HG02678 (cell line): ENCODE measurements at regions not wholly inside any gene's neighbourhood (a gene's known extent, or its start where the extent isn't known, plus 50 kb on each side); places are given as distances from the start of the nearest gene placed in this dataset.
"Not testable (repeated sequence)": the region's sequence is repeated elsewhere in the genome, so short reads cannot be mapped to it uniquely, and the experiment has no call there.

Experiments used
- ATAC-seq: cut with Tn5 transposase; IDR thresholded peaks from one replicate; pipeline ENCODE4 v1.9.1; 2021; ENCODE audit warnings: mild to moderate bottlenecking, moderate library complexity; ENCODE audit not compliant: unreplicated experiment

GRCh38 chr5:21613971-21614488, 1239.1 kb downstream of the CDH12 start:
- no peak for ATAC-seq

DNA sequence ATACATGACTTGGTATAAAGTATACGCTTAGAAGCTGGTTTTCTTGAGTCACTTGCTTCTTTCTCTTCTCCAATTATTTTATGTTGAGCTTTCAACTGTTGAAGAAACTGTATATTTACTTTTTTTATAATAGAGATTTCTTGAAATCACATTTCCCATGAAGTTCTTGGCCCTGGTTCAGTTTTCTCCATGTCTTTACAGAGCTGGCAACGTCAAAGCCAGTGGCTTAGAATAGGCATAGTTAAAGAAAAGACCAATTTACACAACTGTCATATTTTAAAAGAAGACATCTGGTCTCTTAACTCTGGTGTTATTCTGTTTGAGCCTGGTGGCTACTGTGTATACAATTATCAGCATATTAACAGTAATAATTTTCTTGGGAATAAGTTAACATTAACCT, 1249.3 kb downstream of the CDH12 start:
- ATAC-seq, result no peak

- no peak for ATAC-seq
Measured at GRCh38 chr5:21594566-21594965, 1258.6 kb downstream of the CDH12 start.

- no peak for ATAC-seq
Measured at GRCh38 chr5:21593261-21593660, 1259.9 kb downstream of the CDH12 start.

DNA sequence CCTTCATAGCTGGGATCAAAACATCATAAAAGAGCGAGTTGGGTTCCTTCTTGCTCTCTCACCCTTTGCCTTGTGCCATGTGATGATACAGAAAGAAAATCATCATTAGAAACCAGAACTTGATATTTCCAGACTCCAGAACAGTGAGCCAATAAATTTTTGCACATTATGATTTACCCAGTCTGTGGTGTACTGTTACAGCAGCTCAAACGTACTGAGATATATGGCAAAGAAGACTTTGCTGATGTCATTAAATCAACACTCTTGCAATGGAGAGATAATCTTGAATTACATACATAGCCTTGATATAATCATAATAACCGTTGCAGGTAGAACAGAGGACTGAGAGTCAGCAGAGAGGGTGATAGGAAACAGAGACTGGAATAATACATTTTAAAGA, 1271.6 kb downstream of the CDH12 start:
- ATAC-seq, result no peak

- no peak for ATAC-seq
Measured at GRCh38 chr5:21574961-21575360, 1278.2 kb downstream of the CDH12 start.

DNA sequence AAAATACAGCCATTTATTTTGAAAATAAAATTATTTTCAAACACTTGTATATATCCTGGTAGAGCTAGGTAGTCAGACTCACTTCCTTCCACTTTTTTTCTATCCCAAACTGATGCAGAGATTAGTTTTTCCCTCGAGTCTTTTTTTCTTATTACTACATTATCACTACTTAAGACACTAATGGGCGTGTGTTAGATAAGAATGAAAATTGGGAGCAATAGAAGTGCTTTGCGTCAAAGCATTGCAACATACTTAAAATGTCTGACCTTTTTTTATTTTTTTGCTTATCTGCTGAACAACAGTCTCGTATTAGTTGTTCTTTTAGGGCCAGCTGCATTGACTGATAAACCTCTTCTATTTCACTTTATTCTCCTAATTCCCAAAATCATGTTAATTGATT, 1278.7 kb downstream of the CDH12 start:
- ATAC-seq, result no peak

DNA sequence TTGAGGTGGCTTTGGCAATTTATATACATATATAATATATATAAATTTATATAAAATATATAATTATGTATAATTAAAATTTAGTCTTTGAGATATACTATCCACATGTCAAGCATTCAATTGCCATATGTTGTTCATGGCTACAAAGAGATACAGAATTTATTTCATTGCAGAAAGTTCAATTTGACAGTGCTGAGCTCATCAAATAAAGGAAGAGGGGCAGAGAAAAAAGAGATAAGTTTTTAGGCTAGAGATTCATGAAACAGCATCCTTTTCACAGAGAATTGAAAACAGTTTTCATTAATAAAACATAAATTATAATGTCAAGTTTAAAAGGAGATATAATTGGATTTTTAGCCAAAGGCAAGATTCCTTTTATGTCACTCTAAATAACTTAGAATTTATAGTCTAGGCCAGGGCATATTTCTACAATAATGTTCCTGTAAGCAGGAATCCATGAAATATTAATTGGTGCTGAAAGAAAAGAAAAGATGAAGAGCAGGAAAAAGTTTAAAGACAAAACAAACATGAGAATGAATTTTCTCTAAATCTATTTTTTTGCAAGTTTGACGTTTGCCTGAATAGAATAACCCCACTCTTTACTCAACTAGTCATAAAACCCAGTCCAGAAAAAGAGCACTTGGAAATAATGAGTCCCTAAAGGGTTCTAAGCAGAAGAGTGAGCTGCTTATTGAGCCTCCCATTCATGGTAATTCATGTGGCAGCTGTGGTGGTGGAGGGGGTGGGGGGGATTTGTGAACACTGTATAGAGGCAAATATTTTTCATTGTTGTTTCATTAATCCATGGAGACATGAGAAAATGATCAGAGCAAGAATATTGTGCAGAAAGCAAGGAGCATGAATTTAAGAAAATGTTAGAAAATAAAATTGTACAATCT, 1279.5 kb downstream of the CDH12 start:
- ATAC-seq, result no peak

DNA sequence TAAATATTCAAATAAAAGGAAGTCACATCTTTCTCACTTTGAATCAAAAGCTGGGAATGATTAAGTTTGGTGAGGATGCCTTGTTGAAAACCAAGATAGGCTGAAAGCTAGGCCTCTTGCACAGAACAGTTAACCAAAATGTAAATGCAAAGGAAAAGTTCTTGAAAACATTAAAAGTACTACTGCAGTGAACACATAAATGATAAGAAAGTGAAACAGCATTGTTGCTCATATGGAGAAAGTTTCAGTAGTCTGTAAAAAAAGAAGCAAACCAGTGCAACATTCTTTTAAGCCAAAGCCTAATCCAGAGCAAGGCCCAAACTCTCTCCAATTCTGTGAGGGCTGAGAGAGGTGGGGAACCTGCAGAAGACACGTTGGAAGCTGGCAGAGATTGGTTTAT, 1281.9 kb downstream of the CDH12 start:
- ATAC-seq, result not testable (repeated sequence)

DNA sequence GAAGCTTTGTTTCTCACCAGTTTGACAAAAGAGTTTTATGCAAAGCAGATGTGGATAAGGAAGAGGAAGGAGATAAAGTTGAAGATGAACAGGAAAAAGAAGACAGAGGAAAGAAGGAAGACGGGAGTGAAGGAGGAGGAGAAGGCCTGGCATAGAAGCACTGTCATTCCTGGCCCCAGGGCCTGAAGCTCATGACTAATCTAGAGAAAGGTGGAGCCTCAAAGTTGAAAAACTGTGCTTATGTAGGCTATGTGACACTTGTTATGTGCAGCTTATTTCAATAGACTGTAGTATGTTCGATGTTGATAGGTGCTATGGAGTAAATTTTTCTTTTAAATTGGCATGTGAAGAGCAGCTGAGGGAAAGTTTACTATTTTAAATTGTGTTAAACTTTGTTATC, 1294.0 kb downstream of the CDH12 start:
- not testable (repeated sequence) for ATAC-seq

DNA sequence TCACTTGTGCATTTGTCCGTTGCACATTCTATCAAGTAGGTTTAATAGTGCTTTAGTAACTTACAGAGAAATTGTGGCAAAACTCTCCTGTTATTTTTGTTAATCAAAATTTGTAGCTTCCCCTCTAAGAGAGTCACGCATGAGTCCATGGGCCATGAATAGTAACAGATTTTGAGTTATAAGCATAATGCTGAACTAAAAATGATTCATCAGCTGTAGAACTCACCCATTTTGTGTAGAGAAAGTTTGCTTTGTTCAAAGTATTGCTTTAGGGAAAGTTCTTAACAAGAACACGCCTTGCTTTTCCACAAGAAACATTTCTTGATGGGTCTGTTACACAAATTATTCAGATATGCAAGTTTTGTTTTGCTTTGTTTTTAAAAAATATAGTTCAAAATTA, 1300.9 kb downstream of the CDH12 start:
- ATAC-seq, result not testable (repeated sequence)

DNA sequence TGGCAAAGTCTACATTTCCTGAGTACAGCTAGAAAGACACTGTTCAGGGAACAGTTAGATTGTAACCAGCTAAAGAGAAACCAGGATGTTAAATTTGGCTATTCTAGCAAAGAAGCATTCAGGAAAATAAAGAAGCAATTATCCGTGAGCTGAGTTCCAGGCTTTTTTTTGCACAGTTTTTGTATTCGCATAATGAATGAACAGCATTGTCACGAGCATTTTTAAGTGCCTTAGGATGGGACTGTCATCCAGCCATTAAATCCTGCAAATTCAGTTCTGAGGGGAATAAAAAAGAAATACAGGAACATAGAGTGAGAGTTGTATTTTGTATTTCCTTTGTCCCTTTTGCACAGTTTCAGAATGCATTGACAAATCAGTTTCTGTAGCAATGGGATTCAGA, 1302.2 kb downstream of the CDH12 start:
- not testable (repeated sequence) for ATAC-seq

- not testable (repeated sequence) for ATAC-seq
Measured at GRCh38 chr5:21547656-21548055, 1305.5 kb downstream of the CDH12 start.

DNA sequence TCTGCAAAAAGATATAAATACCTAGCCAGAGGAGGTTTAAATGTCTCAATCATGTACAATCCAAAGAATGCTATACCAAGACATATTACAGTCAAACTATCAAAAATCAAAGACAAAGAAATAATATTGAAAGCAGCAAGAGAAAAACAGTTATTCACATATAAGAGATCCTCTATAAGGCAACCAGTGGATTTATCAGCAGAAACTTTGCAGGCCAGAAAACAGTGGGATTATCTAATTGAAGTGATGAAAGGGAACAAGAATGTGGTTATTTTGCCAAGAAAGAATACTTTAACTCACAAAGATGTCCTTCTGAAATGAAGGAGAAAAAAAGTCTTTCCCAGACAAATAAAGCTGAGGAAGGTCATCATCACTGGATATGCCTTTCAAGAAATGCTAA, 1318.0 kb downstream of the CDH12 start:
- ATAC-seq, result not testable (repeated sequence)

DNA sequence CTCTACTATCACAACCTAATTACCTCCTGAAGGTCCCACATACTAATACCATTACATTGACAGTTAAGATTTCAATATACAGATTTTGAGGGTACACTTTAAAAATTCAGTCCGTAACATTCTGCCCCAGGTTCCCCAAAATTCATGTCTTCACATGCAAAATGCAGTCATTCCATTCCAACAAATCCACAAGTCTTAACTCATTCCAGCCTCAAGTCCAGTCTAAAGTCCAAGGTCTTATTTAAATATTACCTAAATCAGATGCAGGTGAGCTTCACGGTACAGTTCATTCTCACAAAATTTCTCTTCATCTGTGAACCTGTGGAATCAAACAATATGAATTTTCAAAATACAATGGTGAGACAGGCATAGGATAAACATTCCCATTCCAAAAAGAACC, 1332.0 kb downstream of the CDH12 start:
- ATAC-seq, result not testable (repeated sequence)

- ATAC-seq, result not testable (repeated sequence)
Measured at GRCh38 chr5:21496926-21497325, 1356.2 kb downstream of the CDH12 start.

DNA sequence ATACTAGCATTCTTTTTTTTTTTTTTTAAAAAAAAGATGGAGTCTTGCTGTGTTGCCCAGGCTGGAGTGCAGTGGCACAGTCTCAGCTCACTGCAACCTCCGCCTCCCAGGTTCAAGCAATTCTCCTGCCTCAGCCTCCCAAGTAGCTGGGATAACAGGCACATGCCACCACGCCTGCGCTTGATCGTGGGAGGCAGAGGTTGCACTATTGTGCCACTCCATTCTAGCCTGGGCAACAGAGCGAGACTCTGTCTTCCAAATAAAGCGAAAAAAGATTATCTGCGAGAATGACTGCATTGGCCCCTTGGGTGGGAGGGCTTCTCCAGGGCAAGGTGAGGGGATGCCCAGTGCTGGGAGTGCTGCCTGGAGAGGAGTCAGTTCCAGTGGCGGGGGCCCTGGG, 1357.1 kb downstream of the CDH12 start:
- ATAC-seq, result not testable (repeated sequence)

GRCh38 chr5:21495235-21495634, 1357.9 kb downstream of the CDH12 start:
- not testable (repeated sequence) for ATAC-seq

GRCh38 chr5:21494033-21494432, 1359.1 kb downstream of the CDH12 start:
- ATAC-seq, result not testable (repeated sequence)

GRCh38 chr5:21491182-21491581, 1362.0 kb downstream of the CDH12 start:
- not testable (repeated sequence) for ATAC-seq

DNA sequence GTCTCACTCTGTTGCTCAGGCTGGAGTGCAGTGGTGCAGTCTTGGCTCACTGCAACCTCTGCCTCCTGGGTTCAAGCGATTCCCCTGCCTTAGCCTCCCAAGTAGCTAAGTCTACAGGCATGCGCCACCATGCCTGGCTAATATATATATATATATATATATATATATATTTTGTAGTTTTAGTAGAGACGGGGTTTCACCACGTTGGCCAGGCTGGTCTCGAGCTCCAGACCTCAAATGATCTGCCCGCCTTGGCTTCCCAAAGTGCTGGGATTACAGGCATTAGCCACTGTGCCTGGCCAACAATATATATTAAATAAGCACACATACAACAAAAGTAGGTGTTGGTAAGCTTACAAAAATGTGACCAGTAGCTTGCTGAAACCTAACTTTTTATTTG, 1364.3 kb downstream of the CDH12 start:
- ATAC-seq, result not testable (repeated sequence)

DNA sequence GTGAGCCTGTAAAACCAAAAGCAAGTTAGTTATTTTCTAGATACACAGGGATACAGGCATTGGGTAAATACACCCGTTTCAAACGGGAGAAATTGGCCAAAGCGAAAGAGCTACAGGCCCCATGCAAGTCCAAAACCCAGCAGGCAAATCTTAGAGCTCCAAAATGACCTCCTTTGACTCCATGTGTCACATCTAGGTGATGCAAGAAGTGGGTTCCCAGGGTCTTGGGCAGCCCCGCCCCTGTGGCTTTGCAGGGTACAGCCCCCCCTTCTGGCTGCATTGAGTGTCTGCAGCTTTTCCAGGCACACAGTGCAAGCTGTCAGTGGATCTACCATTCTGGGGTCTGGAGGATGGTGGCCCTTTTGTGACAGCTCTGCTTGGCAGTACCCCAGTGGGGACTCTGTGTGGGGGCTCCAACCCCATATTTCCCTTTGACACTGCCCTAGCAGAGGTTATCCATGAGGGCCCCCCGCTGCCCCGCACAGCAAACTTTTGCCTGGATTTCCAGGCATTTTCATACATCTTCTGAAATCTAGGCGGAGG, 1367.6 kb downstream of the CDH12 start:
- not testable (repeated sequence) for ATAC-seq
